Stimulated activated CD4-positive, alpha-beta T cell treated with anti-CD3 and anti-CD28 coated beads, Interleukin-1b, Interleukin-23, amount 100 ng/mL, for 4 hours (primary cell): ENCODE measurements at regions not wholly inside any gene's neighbourhood (a gene's known extent, or its start where the extent isn't known, plus 50 kb on each side); places are given as distances from the start of the nearest gene placed in this dataset.
"Not testable (repeated sequence)": the region's sequence is repeated elsewhere in the genome, so short reads cannot be mapped to it uniquely, and the experiment has no call there.

Experiments used
- DNase-seq, 2 donors: peaks; one replicate each; pipeline ENCODE4 v3.0.0-alpha.2; 2020; ENCODE audit warnings: low read depth in 2 of 2

- DNase-seq, result not testable (repeated sequence)
Observed at GRCh38 chr9:135195975-135196374, 108.5 kb downstream of the OLFM1 start.

DNA sequence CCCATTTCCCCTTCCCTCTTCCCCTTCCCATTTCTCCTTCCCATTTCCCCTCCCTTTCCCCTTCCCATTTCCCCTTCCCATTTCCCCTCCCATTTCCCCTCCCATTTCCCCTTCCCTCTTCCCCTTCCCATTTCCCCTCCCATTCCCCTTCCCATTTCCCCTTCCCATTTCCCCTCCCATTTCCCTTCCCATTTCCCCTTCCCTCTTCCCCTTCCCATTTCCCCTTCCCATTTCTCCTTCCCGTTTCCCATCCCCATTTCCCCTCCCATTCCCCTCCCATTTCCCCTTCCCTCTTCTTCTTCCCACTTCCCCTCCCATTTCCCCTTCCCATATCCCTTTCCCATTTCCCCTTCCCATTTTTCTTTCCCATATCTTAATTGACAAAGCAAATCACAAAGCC is 109.0 kb downstream of the OLFM1 start:
- no peak for DNase-seq

DNA sequence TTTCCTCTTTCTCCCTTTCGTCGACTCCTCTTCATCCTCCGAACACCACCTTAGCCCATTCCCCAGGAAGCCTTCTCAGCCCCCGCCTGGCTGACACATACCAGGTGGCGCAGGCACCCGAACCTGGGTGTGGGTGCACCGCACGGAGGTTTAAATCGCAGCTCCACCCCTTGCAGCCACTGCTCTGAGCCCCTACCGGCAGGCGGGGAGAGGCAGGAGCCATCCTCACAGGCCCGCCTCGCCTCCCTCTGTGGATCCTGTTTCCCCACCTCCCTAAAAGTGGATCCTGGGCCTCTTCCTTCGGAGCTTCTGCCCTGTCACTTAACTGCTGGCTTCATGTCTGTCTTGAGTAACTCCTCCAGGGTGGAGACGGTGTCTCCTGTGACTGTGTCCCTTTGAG is 110.7 kb downstream of the OLFM1 start:
- no peak for DNase-seq

DNA sequence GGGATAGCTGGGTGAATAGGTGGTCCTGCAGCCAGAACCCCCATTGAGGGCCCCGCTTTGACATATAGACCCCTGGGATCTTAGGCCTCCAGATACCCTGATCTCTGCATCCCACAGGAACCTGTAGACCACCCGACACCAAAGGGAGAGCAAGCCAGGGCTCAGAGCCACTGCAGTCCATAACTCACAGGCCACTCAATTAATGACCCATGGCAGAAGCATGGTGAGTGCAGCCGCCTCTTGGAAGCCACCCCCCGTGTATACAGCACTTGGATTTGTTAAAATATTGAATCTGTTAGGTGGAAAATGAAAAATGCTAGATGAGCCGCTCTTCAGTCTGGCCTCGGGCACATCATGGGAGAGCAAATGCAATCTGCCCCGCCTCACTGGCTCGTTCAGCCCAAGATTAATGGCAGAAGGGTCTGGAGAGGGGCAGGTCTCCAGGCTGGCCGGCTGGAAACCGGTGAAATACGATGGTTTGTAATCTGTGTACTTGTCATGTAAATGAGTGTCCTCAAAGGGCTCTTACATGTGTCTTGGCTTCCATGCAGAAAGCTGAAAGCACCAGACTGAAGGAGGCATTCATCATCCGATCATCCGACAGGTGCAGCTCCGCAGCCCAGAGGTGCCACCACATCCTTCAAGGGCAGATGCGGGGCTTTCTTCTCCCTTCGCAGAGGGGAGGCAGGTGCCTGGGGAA is 111.3 kb downstream of the OLFM1 start:
- no peak for DNase-seq

DNA sequence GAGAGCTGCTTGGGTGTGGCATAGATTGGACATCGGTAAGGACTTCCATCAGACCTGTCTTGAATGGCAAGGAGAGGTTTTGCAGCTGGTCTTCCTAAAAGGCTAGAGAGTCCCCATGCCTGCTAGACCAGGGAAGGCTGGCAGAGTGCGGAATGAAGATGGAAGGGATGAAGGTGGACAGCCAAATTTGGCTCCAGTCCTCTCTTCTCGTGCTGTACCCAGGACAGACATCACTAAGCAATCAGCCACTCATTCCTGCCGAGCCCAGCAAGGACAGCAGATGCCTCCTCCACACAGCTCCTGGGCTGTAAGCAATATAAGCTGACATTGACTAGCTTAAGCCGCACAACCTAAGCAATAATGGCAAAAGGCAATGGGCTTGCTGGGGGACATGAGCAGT is 112.0 kb downstream of the OLFM1 start:
- no peak for DNase-seq

GRCh38 chr9:135201711-135202110 is 114.2 kb downstream of the OLFM1 start:
- DNase-seq, result no peak

DNA sequence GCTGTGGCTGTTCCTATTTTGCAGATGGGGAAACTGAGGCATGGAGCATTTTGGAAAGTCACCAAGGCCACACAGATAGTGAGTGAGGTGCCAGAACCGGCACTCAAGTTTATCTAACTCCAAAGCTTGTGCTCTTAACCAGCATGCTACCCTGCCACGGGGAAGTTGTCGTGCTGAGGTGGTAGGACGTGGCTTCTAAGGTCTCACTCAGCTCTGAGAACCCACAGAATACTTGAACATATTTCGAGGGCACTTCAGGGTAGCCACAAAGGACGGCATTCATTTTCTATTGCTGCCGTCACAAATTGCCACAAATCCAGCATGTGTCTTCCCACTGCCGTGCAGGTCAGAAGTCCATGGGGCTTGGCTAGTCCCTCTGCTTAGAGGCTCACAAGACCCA is 116.7 kb downstream of the OLFM1 start:
- no peak for DNase-seq

GRCh38 chr9:135209136-135209535 is 121.7 kb downstream of the OLFM1 start:
- DNase-seq, result no peak

GRCh38 chr9:135209852-135210251 is 122.4 kb downstream of the OLFM1 start:
- no peak for DNase-seq

- no peak for DNase-seq
Observed at GRCh38 chr9:135210676-135211523, 123.4 kb downstream of the OLFM1 start.

GRCh38 chr9:135211524-135211890 is 124.0 kb downstream of the OLFM1 start:
- DNase-seq, result no peak

DNA sequence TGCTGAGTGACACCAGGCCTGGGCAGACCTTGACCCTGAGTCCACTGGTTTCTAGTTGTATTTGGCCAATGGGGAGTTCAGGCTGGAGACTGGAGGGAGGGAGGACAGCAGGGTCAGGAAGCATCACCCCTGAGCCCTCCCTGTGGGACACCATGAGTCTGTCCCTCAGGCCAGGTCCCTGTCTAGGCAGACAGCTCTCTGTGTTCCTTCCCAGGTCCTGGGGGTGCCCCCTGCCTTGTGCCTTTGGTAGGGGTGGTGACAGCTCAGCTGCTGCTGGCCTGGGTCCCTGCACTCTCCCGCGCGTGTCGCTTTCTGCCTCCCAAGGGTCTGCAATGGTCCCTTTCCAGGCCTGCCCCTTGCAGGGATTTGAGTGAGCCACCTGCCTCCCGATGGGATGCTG is 125.5 kb downstream of the OLFM1 start:
- DNase-seq, result no peak

GRCh38 chr9:135213566-135213965 is 126.1 kb downstream of the OLFM1 start:
- no peak for DNase-seq

GRCh38 chr9:135214054-135214640 is 126.7 kb downstream of the OLFM1 start:
- DNase-seq, result no peak

DNA sequence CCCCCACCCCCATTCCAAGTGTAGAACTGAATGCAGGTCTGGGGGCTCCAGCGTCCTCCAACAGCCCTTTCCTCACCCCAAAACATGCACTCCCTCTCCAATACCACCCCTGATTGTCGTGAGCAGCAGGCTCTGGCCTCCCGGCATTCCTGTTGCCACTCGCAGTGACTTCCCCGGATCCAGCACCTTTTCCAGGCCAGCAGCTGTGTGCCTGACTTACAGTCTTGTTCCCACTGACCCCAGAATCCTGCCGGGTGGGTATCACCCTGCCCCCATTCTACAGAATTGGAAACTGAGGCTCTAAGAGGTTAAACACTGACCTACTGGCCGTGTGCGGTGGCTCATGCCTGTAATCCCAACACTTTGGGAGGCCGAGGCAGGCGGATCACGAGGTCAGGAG is 127.2 kb downstream of the OLFM1 start:
- DNase-seq, result no peak

DNA sequence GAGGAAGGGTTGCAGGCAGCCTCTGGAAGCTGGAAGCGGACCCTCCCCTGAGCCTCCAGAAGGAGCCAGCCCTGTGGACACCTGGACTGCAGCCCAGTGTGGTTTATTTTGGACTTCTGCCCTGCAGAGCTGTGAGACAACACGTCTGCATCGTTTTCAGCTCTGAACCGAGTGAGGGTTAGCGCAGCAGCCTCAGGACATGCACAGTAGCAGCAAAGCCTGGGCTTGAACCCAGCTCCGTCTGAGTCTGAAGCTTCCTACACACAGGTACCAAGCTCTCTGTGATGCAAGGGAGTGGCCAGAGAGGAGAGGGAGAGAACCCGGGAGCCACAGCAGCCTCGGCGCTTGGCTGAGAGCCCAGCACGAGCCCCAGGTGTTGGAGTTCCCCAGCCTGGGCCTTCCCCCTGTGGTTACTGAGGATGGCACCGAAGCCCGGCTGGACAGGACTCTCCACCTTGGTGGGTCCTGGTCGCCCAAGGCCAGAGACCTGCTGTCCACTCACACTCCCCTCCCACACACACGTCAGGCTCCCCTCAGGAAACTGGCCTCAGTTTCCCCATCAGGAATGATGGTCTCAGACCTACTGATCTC is 128.2 kb downstream of the OLFM1 start:
- no peak for DNase-seq

DNA sequence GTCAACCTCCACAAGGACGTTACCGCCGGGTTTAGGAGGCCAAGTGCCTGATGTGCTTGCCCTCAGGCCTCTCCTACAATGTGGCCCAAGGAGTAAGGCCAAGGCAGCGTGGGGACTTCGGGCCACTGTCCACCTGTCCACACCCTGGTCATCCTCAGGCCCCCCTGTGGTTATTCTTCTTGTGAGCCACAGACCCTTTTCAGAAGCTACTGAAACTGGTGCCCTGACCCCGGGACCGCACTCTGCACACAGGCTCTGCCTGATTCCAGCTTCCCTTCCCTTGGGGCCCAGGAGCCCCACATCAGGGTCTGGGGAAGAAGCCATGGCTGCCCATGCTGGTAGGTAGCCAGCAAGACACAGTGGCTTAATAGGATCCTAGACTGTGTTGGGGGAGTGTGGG is 128.8 kb downstream of the OLFM1 start:
- no peak for DNase-seq

DNA sequence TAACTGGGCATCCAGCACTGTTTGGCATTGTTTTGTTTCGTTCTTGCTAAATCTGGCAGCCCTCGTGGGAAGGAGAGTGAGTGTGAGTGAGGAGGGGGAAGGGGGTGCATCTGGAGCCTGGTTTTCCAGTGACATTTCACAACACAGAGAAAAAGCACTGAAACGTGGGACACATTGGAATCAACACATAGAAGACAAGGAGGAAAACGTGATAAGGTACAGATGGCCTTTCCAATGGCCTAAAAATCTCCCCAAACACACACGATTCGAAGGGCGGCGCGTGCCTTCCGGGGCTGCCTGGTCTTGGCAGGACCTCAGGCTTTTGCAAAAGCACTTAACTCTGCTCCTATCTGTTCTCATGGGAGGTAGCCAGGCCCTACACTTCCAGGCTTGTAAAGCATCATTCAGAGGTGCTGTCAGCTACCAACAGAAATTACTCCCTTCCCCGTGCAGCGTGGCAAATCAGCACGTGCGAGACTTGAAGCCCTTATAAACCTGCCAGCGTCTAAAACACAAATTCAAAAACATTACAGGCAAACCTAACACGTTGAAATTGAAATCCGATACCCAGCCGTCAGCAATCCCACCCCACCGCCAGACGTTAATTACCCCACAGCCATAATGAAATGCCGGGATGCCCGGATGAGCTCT is 129.4 kb downstream of the OLFM1 start:
- DNase-seq, result no peak

DNA sequence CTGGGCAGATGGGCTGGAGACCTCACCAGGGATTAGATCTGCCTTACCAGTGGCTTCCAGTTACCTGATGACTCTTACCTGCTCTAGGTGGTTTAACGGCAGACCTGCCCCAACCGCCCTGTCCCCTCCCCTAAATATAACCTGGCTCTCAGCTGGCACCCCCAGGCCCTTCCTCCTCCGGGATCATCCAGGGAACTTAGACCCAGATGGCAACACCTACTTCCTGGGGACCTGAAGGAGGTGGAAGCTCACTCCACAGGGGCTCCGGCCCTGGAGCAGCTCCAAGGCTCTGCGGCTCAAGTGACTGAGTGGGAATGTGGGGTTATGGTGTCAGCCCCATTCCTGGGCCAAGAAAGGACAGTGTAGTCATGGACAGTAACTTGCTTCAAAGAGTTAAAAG is 130.4 kb downstream of the OLFM1 start:
- DNase-seq, result no peak

DNA sequence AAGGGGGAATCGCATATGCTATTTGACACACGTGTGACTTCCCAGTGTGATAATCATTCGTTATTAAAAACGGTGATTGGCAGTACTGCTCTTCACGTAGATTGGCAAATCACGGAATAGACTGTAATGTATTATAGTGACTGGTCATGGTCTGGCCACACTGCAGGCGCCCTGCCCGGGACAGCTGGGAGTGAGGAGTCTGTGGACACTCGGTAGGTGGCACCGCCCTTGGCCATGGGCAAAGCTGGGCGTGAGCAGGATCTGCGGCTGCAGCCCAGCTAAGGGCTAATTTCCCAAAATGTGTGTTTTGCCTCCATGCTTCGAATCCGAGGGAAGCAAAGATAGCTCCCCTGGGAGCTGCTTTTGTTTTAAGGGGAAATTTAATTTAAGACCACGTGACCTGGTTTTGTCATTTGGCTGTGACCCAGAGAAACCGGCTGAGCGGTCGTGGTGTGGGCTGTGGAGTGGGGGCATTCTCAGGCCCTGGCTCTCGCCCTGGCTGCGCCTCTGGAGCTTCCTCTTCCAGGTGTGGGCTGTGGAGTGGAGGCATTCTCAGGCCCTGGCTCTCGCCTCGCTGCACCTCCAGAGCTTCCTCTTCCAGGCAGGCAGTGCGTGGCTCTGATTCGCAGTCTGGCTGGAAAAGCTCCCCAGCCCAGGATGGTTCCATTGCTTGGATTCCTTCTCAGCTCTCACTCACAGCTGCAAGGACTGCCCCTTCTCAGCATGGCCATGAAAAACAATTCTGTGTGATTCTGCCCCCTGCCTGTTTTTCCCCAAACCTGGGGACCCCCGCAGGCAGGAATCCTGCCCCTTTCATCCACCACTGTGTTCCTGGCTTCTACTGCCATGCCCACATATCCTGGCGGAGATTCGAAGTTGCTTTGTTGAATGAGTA is 131.1 kb downstream of the OLFM1 start:
- DNase-seq, result no peak
